Astrocyte (in vitro differentiated cells and primary cell): ENCODE measurements at regions not wholly inside any gene's neighbourhood (a gene's known extent, or its start where the extent isn't known, plus 50 kb on each side); places are given as distances from the start of the nearest gene placed in this dataset.
"Not testable (repeated sequence)": the region's sequence is repeated elsewhere in the genome, so short reads cannot be mapped to it uniquely, and the experiment has no call there.

Experiments
- DNase-seq: peaks from one replicate; pipeline ENCODE4 v3.0.0-alpha.2; 2010; ENCODE audit warnings: low read depth
- FAIRE-seq: peaks from 2 replicates; lab custom pipeline; 2011; peaks lifted over from hg19 to GRCh38; lab: Jason Lieb, UNC
- H2AFZ ChIP-seq: 2 replicates; pipeline ENCODE4 v1.6.0; 2012; ENCODE audit warnings: low read depth, low read length, inconsistent platforms
- H3K27ac ChIP-seq: 2 replicates; pipeline ENCODE4 v1.5.1; 2011; ENCODE audit warnings: low read depth, low read length, inconsistent platforms
- H3K27me3 ChIP-seq: 2 replicates; pipeline ENCODE4 v1.6.0; 2011; ENCODE audit warnings: low read length, inconsistent platforms; ENCODE audit not compliant: insufficient read depth
- H3K36me3 ChIP-seq: 2 replicates; pipeline ENCODE4 v1.5.1; 2011; ENCODE audit warnings: low read length, inconsistent platforms; ENCODE audit not compliant: insufficient read depth
- H3K4me1 ChIP-seq: 2 replicates; pipeline ENCODE4 v1.5.1; 2011; ENCODE audit warnings: low read length, inconsistent platforms; ENCODE audit not compliant: insufficient read depth
- H3K4me2 ChIP-seq: 2 replicates; pipeline ENCODE4 v1.6.0; 2012; ENCODE audit warnings: low read length, inconsistent platforms
- H3K4me3 ChIP-seq: 2 replicates; pipeline ENCODE4 v1.5.1; 2011; ENCODE audit warnings: low read depth, mild to moderate bottlenecking, low read length, inconsistent platforms; ENCODE audit not compliant: insufficient read depth
- H3K79me2 ChIP-seq: 2 replicates; pipeline ENCODE4 v1.6.0; 2012; ENCODE audit warnings: mild to moderate bottlenecking, low read length, inconsistent platforms; ENCODE audit not compliant: insufficient read depth
- H3K9ac ChIP-seq: 2 replicates; pipeline ENCODE4 v1.6.0; 2012; ENCODE audit warnings: mild to moderate bottlenecking, low read length, inconsistent platforms
- H3K9me3 ChIP-seq: 2 replicates; pipeline ENCODE4 v1.5.1; 2012; ENCODE audit warnings: low read depth, mild to moderate bottlenecking, low read length, inconsistent platforms; ENCODE audit not compliant: insufficient read depth
- H4K20me1 ChIP-seq: 2 replicates; pipeline ENCODE4 v1.6.0; 2012; ENCODE audit warnings: low read length, inconsistent platforms; ENCODE audit not compliant: insufficient read depth
- H3K27ac Mint-ChIP-seq: one replicate; pipeline ENCODE4 v1.8.0; 2021; ENCODE audit warnings: mild to moderate bottlenecking, mixed read lengths; ENCODE audit not compliant: unreplicated experiment
- H3K27me3 Mint-ChIP-seq: one replicate; pipeline ENCODE4 v1.8.0; 2021; ENCODE audit warnings: low read depth, mixed read lengths; ENCODE audit not compliant: unreplicated experiment
- H3K36me3 Mint-ChIP-seq: one replicate; pipeline ENCODE4 v1.8.0; 2021; ENCODE audit warnings: low read depth, mixed read lengths; ENCODE audit not compliant: unreplicated experiment
- H3K4me1 Mint-ChIP-seq: one replicate; pipeline ENCODE4 v1.8.0; 2021; ENCODE audit warnings: low read depth, mixed read lengths; ENCODE audit not compliant: unreplicated experiment
- H3K4me3 Mint-ChIP-seq: one replicate; pipeline ENCODE4 v1.8.0; 2021; ENCODE audit warnings: mild to moderate bottlenecking, moderate library complexity, mixed read lengths; ENCODE audit not compliant: unreplicated experiment
- H3K9me3 Mint-ChIP-seq: one replicate; pipeline ENCODE4 v1.8.0; 2021; ENCODE audit warnings: mild to moderate bottlenecking, mixed read lengths; ENCODE audit not compliant: unreplicated experiment
- EZH2 ChIP-seq: IDR thresholded peaks from 2 replicates; pipeline ENCODE4 v1.6.1; 2012; ENCODE audit warnings: mild to moderate bottlenecking, low read length, inconsistent platforms; ENCODE audit not compliant: insufficient read depth
- TF ChIP-seq, protein P1 (sequence below): IDR thresholded peaks from 2 replicates; pipeline ENCODE4 v1.5.1; 2011; ENCODE audit warnings: low read depth, mild to moderate bottlenecking, inconsistent platforms, low read length, moderate library complexity; ENCODE audit not compliant: insufficient read depth

DNA sequence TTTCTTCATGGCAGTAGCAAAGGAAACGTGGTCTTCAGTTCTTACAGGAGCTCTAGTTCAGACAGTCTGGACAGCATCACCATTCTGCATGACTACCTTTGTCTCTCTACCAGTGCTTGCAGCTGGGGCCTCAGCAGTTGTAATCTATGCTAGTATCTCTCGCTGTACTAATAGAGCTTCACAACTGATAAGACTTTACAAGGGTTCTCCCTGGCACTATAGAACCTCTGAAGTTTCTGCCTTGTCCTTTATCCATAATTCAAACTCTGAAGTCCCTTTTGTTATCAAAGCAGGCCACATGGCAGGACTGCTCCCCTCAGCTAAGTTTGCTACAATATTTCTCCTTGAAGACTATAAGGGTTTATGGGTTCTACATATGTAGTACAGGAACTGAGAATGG is 842.1 kb upstream of the ADGRB3 start:
- H3K4me3 Mint-ChIP-seq: no peak overlapping the region
- no peak overlapping the region for H3K27ac Mint-ChIP-seq
- no peaks in the 10 kb centered on the region for H3K4me1 ChIP-seq
- DNase-seq (no peak), FAIRE-seq (no peak)
- H3K27me3 ChIP-seq: no peaks in the 10 kb centered on the region
- no peaks in the 10 kb centered on the region for H3K9me3 Mint-ChIP-seq
- H3K36me3 Mint-ChIP-seq: no peaks in the 10 kb centered on the region
- no peak overlapping the region for H2AFZ ChIP-seq
- H3K9me3 ChIP-seq: no peaks in the 10 kb centered on the region
- H3K4me1 Mint-ChIP-seq: no peaks in the 10 kb centered on the region
- H3K4me2 ChIP-seq: no peak overlapping the region
- no peak overlapping the region for H3K27ac ChIP-seq
- TF ChIP-seq EZH2: no peak
- TF ChIP-seq, protein P1, sequence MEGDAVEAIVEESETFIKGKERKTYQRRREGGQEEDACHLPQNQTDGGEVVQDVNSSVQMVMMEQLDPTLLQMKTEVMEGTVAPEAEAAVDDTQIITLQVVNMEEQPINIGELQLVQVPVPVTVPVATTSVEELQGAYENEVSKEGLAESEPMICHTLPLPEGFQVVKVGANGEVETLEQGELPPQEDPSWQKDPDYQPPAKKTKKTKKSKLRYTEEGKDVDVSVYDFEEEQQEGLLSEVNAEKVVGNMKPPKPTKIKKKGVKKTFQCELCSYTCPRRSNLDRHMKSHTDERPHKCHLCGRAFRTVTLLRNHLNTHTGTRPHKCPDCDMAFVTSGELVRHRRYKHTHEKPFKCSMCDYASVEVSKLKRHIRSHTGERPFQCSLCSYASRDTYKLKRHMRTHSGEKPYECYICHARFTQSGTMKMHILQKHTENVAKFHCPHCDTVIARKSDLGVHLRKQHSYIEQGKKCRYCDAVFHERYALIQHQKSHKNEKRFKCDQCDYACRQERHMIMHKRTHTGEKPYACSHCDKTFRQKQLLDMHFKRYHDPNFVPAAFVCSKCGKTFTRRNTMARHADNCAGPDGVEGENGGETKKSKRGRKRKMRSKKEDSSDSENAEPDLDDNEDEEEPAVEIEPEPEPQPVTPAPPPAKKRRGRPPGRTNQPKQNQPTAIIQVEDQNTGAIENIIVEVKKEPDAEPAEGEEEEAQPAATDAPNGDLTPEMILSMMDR: no peak
- no peaks in the 10 kb centered on the region for H3K27me3 Mint-ChIP-seq
- no peaks in the 10 kb centered on the region for H3K79me2 ChIP-seq
- H3K9ac ChIP-seq: no peak overlapping the region
- H3K36me3 ChIP-seq: no peaks in the 10 kb centered on the region
- no peak overlapping the region for H3K4me3 ChIP-seq
- H4K20me1 ChIP-seq: no peaks in the 10 kb centered on the region

DNA sequence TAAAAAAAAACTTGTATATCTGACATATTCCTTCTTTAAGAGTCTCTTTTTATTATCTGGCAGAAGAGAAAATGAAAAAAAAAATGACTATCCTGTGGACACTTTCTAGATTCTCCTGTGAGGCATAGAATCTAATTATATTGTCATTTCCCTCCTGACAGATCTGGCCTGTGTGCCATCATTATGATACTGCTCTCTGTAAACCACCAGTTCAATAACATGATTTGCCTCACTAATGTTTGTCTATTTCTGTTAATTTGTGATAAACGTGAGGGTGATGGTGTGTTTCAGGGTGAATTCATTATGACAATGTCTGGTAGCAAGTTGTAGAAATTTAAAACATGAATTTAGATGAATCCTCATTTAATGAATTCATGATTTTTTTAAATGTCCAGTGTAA is 844.5 kb upstream of the ADGRB3 start:
- H3K4me3 Mint-ChIP-seq: no peak overlapping the region
- Histone ChIP-seq H3K79me2 (no peaks in the 10 kb centered on the region), H3K4me1 (no peaks in the 10 kb centered on the region), H3K9ac (no peak overlapping the region), H3K4me3 (no peak overlapping the region), H4K20me1 (no peaks in the 10 kb centered on the region), H3K27me3 (no peaks in the 10 kb centered on the region), H3K9me3 (no peaks in the 10 kb centered on the region), H3K36me3 (no peaks in the 10 kb centered on the region), H3K4me2 (no peak overlapping the region), H3K27ac (no peak overlapping the region), H2AFZ (no peak overlapping the region)
- H3K36me3 Mint-ChIP-seq: no peaks in the 10 kb centered on the region
- no peaks in the 10 kb centered on the region for H3K27me3 Mint-ChIP-seq
- H3K4me1 Mint-ChIP-seq: no peaks in the 10 kb centered on the region
- FAIRE-seq (no peak), DNase-seq (no peak)
- H3K9me3 Mint-ChIP-seq: no peaks in the 10 kb centered on the region
- no peak overlapping the region for H3K27ac Mint-ChIP-seq
- TF ChIP-seq, protein P1: no peak
- no peak for TF ChIP-seq EZH2

DNA sequence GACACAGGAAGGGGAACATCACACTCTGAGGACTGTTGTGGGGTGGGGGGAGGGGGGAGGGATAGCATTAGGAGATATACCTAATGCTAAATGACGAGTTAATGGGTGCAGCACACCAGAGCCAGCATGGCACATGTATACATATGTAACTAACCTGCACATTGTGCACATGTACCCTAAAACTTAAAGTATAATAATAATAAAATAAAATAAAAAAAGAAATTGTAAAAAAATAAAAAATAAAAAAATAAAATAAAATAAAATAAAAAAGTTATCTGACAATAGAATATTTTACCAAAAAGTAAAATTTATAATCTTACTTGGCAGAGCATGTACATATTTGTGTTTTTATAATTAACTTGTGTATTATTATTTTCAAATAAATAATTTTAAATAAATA is 848.0 kb upstream of the ADGRB3 start:
- H3K9ac ChIP-seq, H3K27me3 Mint-ChIP-seq, H3K4me1 ChIP-seq, H4K20me1 ChIP-seq, H3K4me1 Mint-ChIP-seq, DNase-seq, H3K9me3 Mint-ChIP-seq, H3K36me3 Mint-ChIP-seq, H3K4me2 ChIP-seq, H3K4me3 ChIP-seq, H2AFZ ChIP-seq, H3K27me3 ChIP-seq, H3K27ac Mint-ChIP-seq, H3K79me2 ChIP-seq, FAIRE-seq, H3K27ac ChIP-seq, H3K4me3 Mint-ChIP-seq, H3K36me3 ChIP-seq, H3K9me3 ChIP-seq: not testable (repeated sequence)
